MG63 (cell line): ENCODE measurements at regions not wholly inside any gene's neighbourhood (a gene's known extent, or its start where the extent isn't known, plus 50 kb on each side); places are given as distances from the start of the nearest gene placed in this dataset.
"Not testable (repeated sequence)": the region's sequence is repeated elsewhere in the genome, so short reads cannot be mapped to it uniquely, and the experiment has no call there.

Experiments
- DNase-seq: peaks from one replicate; pipeline ENCODE4 v3.0.0-alpha.2; 2020
- H3K27me3 ChIP-seq: fragments of 250-450 bp; sonication (Bioruptor Pico); 2 replicates; pipeline ENCODE4 v1.5.1; 2020; ENCODE audit warnings: mild to moderate bottlenecking, moderate library complexity
- H3K36me3 ChIP-seq: fragments of 250-450 bp; sonication (Bioruptor Pico); 2 replicates; pipeline ENCODE4 v1.5.1; 2020; ENCODE audit warnings: mild to moderate bottlenecking, moderate library complexity
- H3K4me3 ChIP-seq: fragments of 250-450 bp; sonication (Bioruptor Pico); 2 replicates; pipeline ENCODE4 v1.5.1; 2020; ENCODE audit warnings: mild to moderate bottlenecking, moderate library complexity
- H3K9me3 ChIP-seq: fragments of 250-450 bp; sonication (Bioruptor Pico); 2 replicates; pipeline ENCODE4 v1.5.1; 2020; ENCODE audit warnings: mild to moderate bottlenecking, moderate library complexity

GRCh38 chr6:163888030-163888819, 473.7 kb downstream of the QKI start:
- DNase-seq: no peak
- Histone ChIP-seq H3K9me3 (peaks cover 8% of the 10 kb centered on the region), H3K27me3 (no peaks in the 10 kb centered on the region; the same call in 1 of the 2 replicates), H3K4me3 (no peak overlapping the region), H3K36me3 (no peaks in the 10 kb centered on the region)

GRCh38 chr6:163886428-163886827, 471.9 kb downstream of the QKI start:
- no peaks in the 10 kb centered on the region; the same call in 1 of the 2 replicates for H3K27me3 ChIP-seq
- H3K36me3 ChIP-seq: no peaks in the 10 kb centered on the region
- DNase-seq: no peak
- peaks cover 8% of the 10 kb centered on the region for H3K9me3 ChIP-seq
- H3K4me3 ChIP-seq: no peak overlapping the region

- no peak for DNase-seq
- Histone ChIP-seq H3K9me3 (peaks cover 5% of the 10 kb centered on the region), H3K36me3 (no peaks in the 10 kb centered on the region), H3K4me3 (no peak overlapping the region), H3K27me3 (no peaks in the 10 kb centered on the region; the same call in 1 of the 2 replicates)
Observed at GRCh38 chr6:163883984-163884383, 469.5 kb downstream of the QKI start.

DNA sequence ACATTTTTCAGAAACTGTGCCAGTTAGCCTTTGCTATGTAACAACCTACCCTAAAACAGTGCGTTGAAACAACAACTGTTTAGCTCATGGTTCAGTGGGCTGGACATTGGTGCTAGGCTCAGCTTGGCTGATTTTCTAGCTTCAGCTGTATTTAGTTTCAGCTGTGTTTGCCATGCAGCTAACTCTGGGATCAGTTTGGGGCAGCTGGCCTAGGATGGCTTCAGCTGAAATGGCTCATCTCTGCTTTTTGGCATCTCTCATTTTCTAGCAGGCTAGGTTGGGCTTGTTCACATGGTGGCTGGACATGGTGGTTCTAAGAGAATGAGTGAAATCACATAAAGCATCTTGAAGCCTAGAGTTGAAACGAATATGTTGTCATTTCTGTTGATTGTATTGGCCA, 464.2 kb downstream of the QKI start:
- no peaks in the 10 kb centered on the region for H3K9me3 ChIP-seq
- H3K4me3 ChIP-seq: no peak overlapping the region
- no peak for DNase-seq
- no peaks in the 10 kb centered on the region for H3K36me3 ChIP-seq
- no peaks in the 10 kb centered on the region for H3K27me3 ChIP-seq

DNA sequence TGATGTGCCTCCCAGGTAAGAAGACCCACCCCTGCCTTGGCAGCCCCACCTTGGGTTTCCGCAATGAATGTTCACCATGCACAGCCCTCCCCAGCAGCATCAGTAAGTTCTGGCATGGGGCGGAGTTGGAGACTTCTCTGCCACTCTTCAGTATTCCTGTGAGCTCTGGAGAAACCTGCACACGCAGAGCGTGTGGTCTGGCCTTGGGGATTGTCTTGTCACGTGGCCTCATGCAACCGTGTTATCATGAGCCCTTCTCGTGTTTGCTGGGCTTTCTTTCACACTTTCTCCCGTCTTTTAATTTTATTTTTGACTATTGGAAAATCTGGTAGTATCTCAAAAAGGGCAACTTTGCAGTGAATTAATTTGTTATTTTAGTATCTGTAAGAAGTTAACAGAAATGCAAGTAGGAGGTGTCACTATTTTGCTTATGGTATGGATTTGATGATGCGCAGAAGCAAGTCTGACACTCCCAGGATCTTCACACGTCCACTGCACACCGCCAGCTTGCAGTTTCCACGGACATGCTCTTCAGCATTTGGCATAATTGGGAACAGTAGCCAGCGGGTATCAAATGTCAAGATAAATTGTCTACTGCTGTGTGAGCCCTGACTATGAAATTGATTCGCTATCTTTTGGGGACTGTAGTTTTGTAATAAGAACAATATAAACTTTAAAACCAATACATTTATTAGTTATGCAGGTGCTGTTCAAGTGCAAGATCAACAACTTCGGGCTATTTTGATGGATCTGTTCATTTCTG, 463.5 kb downstream of the QKI start:
- no peak overlapping the region for H3K4me3 ChIP-seq
- no peaks in the 10 kb centered on the region for H3K9me3 ChIP-seq
- no peak for DNase-seq
- H3K36me3 ChIP-seq: no peaks in the 10 kb centered on the region
- H3K27me3 ChIP-seq: no peaks in the 10 kb centered on the region

DNA sequence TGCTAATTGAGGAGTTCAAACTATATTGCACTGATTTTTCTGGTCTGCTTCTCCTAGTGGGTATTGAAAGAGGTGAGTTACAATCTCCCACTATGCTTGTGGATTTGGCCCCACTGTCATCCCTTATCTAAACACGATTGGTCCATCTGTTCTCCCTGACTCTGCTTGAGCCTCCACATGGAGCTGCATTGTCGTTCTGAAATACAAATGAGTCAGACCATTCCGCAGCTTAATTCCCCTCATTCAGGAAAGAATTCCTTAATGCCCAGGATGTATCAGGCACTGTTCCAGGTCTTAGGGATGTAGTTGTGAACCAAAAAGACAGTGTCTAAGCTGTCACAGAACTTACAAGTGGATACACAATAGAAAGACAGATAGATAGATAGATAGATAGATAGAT, 461.9 kb downstream of the QKI start:
- Histone ChIP-seq H3K4me3 (no peak overlapping the region), H3K9me3 (no peaks in the 10 kb centered on the region), H3K36me3 (no peaks in the 10 kb centered on the region), H3K27me3 (no peaks in the 10 kb centered on the region)
- no peak for DNase-seq

- H3K27me3 ChIP-seq: no peaks in the 10 kb centered on the region
- no peaks in the 10 kb centered on the region for H3K9me3 ChIP-seq
- H3K36me3 ChIP-seq: no peaks in the 10 kb centered on the region
- DNase-seq: no peak
- H3K4me3 ChIP-seq: no peak overlapping the region
Observed at GRCh38 chr6:163874784-163875183, 460.3 kb downstream of the QKI start.

DNA sequence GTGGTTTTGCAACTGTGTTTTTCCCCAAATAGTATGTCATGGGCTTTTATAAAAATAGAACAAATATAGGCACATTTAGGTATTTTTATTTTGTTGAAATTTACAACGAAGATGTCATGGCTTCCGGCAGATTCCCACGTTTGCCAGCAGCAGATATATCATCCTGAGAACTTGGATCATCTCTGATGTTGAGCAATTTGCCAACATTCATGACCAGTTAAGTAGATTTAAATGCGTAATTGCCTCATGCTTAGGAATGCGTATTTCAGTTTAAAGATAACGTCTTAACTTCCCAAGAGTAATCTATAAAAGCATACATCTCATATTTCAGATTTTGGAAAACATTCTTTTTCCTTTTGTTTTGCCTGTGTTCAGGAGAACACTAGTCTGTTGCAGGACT, 457.8 kb downstream of the QKI start:
- peak; percentile 62 for DNase-seq
- Histone ChIP-seq H3K9me3 (no peaks in the 10 kb centered on the region), H3K36me3 (no peaks in the 10 kb centered on the region), H3K4me3 (no peak overlapping the region), H3K27me3 (no peaks in the 10 kb centered on the region)

- no peaks in the 10 kb centered on the region for H3K27me3 ChIP-seq
- H3K9me3 ChIP-seq: no peaks in the 10 kb centered on the region
- no peaks in the 10 kb centered on the region for H3K36me3 ChIP-seq
- H3K4me3 ChIP-seq: no peak overlapping the region
- DNase-seq: no peak
Observed at GRCh38 chr6:163871616-163872015, 457.1 kb downstream of the QKI start.

DNA sequence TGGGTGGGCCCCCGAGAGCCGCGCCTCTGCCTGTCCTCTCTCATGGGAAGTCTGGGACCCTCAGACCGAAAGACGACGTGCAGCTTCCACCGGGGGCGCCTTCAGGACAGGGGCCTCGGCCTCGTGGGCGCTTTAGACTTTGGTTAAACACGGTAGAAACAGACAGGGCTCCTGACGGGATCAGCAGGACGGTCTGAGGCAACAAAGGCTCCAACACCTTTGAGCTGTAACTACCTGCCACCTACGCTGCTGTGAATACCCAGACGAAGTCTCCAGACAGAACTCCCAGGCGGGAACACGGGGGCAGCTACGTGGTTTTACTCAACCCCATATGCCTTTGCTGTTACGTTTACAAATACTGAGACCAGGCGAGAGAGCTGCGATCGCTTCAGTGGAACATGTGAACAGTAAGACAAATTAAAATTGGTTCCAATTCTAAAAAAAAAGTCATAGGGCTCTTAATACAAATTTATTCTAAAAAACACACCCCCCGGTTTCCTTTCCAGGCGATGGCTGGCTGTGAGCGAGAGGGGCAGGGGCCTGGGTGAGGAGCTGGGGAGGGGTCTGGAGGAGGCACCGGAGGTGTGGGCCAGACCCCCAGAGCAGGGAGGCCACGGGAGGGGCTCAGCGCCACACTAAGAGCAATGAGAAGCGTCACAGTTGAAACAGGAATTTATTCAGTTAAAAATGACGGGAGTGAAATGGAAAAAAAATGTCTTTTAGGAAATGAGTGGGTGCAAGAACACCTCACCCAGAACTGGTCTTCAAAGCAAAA, 453.2 kb downstream of the QKI start:
- no peaks in the 10 kb centered on the region for H3K9me3 ChIP-seq
- H3K27me3 ChIP-seq: no peaks in the 10 kb centered on the region
- no peak for DNase-seq
- no peak overlapping the region for H3K4me3 ChIP-seq
- H3K36me3 ChIP-seq: no peaks in the 10 kb centered on the region

DNA sequence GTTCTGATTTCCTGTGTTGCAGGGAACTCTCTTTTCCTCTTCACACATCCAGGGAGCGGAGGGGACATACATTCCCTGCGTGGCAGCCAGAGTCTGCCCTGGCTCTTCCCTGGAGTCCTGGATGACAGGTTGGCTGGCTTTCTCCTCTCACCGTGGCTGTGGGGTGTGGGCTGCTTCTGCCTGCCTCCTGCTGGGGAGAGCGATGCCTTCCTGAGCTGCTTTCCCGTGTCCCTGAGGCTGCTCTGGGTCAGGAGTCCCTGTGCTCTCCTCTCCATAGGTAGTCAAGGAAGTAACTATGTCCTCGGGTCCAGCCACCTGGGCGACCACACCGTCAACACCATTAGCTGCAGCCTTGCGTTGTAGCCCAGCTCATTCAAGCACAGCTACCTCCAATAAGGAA, 451.7 kb downstream of the QKI start:
- Histone ChIP-seq H3K27me3 (no peaks in the 10 kb centered on the region), H3K9me3 (no peaks in the 10 kb centered on the region), H3K36me3 (no peaks in the 10 kb centered on the region), H3K4me3 (no peak overlapping the region)
- no peak for DNase-seq

GRCh38 chr6:163863565-163863964, 449.0 kb downstream of the QKI start:
- Histone ChIP-seq H3K36me3 (no peaks in the 10 kb centered on the region), H3K27me3 (no peaks in the 10 kb centered on the region), H3K4me3 (no peak overlapping the region), H3K9me3 (no peaks in the 10 kb centered on the region)
- no peak for DNase-seq

- no peak for DNase-seq
- Histone ChIP-seq H3K27me3 (no peaks in the 10 kb centered on the region), H3K4me3 (no peak overlapping the region), H3K36me3 (no peaks in the 10 kb centered on the region), H3K9me3 (no peaks in the 10 kb centered on the region)
Observed at GRCh38 chr6:163862701-163863100, 448.2 kb downstream of the QKI start.

GRCh38 chr6:163861627-163862026, 447.1 kb downstream of the QKI start:
- no peaks in the 10 kb centered on the region for H3K9me3 ChIP-seq
- no peaks in the 10 kb centered on the region for H3K27me3 ChIP-seq
- DNase-seq: no peak
- H3K36me3 ChIP-seq: no peaks in the 10 kb centered on the region
- H3K4me3 ChIP-seq: no peak overlapping the region

DNA sequence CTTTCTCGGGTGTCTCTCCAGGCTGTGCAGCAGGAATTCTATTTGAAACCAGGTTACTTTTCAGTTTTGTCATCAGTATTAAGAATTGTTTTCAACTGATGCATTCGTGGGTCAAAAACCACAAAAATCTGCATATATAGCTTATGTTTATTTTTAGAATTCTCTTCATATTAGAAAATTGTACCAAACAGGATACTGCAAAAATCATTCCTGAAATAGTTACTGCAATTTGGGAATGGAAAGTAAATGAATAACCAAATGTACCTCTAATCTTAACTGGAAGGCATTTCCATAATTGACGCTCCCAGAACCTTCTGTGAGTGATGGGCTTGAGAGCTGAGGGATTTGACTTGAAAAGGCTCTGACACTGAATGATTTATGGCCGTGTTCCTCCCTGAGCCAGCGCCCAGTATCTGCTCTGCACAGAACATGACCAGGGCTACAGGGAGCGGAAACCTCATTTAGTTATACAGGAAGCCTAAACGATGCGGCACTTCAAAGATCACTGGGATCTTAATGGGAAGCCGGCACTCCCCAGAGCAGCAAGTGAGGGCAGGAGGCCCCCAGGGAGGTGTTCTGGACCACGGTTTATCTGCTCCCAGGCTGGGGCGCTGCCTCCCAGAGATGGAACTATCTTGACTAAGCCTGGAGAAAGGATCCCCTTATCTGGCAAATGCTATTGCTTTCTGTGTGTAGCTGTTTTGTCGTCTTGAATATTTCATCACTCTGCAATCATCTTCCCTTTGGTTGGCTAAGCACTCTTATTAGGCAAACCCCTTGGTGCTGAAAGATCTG, 446.0 kb downstream of the QKI start:
- H3K27me3 ChIP-seq: no peaks in the 10 kb centered on the region
- peak; percentile 9 for DNase-seq
- no peak overlapping the region for H3K4me3 ChIP-seq

DNA sequence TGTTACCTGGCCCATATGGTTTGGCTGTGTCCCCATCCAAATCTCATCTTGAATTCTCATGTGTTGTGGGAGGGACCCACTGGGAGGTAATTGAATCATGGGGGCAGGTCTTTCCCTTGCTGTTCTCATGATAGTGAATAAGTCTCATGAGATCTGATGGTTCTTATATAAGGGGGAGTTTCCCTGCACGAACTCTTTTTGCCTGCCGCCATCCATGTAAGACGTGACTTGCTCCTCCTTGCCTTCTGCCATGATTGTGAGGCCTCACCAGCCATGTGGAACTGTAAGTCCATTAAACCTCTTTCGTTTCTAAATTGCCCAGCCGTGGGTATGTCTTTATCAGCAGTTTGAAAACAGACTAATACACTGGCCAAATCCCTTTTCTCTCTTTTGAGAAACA, 444.4 kb downstream of the QKI start:
- not testable (repeated sequence) for H3K4me3 ChIP-seq, H3K27me3 ChIP-seq, H3K9me3 ChIP-seq, DNase-seq, H3K36me3 ChIP-seq

More for the DNA sequence above, 446.0 kb downstream of the QKI start:
- Histone ChIP-seq H3K36me3 (no peaks in the 10 kb centered on the region), H3K9me3 (no peaks in the 10 kb centered on the region)
